ENCODE measurements at regions not wholly inside any gene's neighbourhood (a gene's known extent, or its start where the extent isn't known, plus 50 kb on each side); places are given as distances from the start of the nearest gene placed in this dataset.

- DNase-seq (ENCODE audit: low read depth): no peak
- H3K4me3 ChIP-seq (ENCODE audit: low read depth, low read length): no peak overlapping the region
- TF ChIP-seq CTCF (conservative IDR thresholded peaks at IDR 0.05; ENCODE audit: low read depth, low read length): no peak
These were observed 1283.4 kb downstream of the PCDH7 start for GRCh38 chr4:32003548-32003947.

- no peak for DNase-seq (ENCODE audit: low read depth)
- TF ChIP-seq CTCF (conservative IDR thresholded peaks at IDR 0.05; ENCODE audit: low read depth, low read length): no peak
- H3K4me3 ChIP-seq (ENCODE audit: low read depth, low read length): no peak overlapping the region
These were observed 1290.1 kb downstream of the PCDH7 start for GRCh38 chr4:32010221-32010620.

GRCh38 chr4:32022071-32022470 lies 1301.9 kb downstream of the PCDH7 start:
- peak; percentile 81 for DNase-seq (ENCODE audit: low read depth)
- no peak for TF ChIP-seq CTCF (conservative IDR thresholded peaks at IDR 0.05; ENCODE audit: low read depth, low read length)
- H3K4me3 ChIP-seq (ENCODE audit: low read depth, low read length): no peak overlapping the region

DNA sequence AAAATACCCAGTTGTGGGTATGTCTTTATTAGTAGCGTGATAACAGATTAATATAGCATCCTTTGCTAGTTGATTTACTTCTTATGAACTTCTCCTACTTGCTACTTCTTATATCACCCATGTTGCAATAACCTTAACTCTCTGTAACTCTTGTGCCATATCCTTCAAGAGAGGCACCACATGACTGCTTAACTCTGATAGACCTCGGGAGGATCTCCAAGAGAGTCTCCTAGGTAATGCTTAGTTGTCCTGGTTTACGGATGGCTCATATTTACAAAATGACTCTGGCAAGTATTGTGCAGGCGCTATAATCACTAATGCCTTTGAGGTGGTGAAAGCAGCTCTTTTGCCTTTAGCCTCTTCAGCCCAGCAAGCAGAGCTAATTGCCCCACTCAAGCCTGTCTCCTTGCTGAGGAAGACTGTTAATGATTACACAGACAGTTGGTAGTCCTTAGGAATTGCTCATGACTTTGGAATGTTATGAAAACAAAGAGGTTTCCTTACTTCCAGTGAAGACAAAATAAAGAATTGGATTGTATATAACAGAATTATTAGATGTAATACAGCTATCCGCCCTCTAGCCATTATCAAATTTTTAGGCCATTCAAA lies 1305.8 kb downstream of the PCDH7 start:
- H3K4me3 ChIP-seq (ENCODE audit: low read depth, low read length): no peak overlapping the region
- no peak for TF ChIP-seq CTCF (conservative IDR thresholded peaks at IDR 0.05; ENCODE audit: low read depth, low read length)
- DNase-seq (ENCODE audit: low read depth): peak; percentile 98

DNA sequence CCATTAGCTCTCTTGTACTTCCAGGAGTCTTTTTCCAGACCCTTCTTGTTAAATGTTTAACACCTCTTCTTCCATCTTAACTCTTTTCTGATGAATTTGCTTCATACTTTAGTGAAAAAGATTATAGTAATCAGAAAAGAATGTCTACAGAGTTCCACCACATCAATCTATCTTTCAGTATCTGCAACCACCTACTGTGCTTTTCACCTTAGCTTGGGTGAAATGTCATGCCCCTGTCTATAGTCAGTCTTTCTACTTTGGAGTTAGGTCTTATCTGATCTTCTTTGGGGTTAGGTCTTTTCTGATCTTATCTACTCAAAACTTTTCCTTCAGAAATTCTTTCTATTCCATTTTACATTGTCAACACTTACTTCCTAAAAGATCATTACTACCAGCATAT lies 1310.2 kb downstream of the PCDH7 start:
- TF ChIP-seq CTCF (conservative IDR thresholded peaks at IDR 0.05; ENCODE audit: low read depth, low read length): no peak
- no peak for DNase-seq (ENCODE audit: low read depth)

GRCh38 chr4:32031026-32031425 lies 1310.9 kb downstream of the PCDH7 start:
- DNase-seq (ENCODE audit: low read depth): no peak
- no peak overlapping the region for H3K4me3 ChIP-seq (ENCODE audit: low read depth, low read length)
- no peak for TF ChIP-seq CTCF (conservative IDR thresholded peaks at IDR 0.05; ENCODE audit: low read depth, low read length)

More for the DNA sequence above, 1310.2 kb downstream of the PCDH7 start:
- H3K4me3 ChIP-seq (ENCODE audit: low read depth, low read length): no peak overlapping the region

- no peak for DNase-seq (ENCODE audit: low read depth)
- no peak for TF ChIP-seq CTCF (conservative IDR thresholded peaks at IDR 0.05; ENCODE audit: low read depth, low read length)
- H3K4me3 ChIP-seq (ENCODE audit: low read depth, low read length): no peak overlapping the region
These were observed 1312.0 kb downstream of the PCDH7 start for GRCh38 chr4:32032136-32032672.
